ENCODE measurements at regions not wholly inside any gene's neighbourhood (a gene's known extent, or its start where the extent isn't known, plus 50 kb on each side); places are given as distances from the start of the nearest gene placed in this dataset.
"Not testable (repeated sequence)": the region's sequence is repeated elsewhere in the genome, so short reads cannot be mapped to it uniquely, and the experiment has no call there.

- not testable (repeated sequence) for DNase-seq
Measured at GRCh38 chr3:144023543-144023942, 51.9 kb downstream of the DIPK2A start.

DNA sequence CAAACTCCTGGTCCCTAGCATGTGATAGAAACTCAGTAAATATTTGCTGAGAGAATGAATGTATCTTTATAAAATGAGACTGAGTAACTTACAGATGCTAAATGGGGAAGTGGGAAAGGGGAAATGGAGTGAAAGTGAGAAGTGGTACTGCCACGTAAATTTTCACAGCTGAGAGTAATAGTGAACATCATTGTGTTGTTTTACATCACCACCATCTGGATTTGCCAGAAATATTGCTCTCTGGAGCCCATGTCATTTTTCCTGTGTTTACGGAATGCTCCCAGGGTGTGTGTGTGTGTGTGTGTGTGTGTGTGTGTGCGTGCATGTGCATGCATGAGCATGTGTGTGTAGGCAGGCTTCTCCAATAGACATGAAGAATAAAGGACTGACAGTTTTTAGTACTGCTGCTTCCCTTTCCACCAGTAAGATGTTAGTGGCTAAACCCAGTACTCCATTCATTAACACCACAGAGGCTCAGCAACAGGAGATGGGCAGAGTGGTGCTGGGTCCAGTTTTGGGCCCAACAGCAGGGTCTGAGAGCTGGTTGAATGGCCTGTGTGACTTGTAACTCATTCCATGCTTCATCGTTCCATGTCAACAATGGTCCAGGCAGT, 57.3 kb downstream of the DIPK2A start:
- DNase-seq, result no peak

- no peak for DNase-seq
Measured at GRCh38 chr3:144029769-144030168, 58.1 kb downstream of the DIPK2A start.

DNA sequence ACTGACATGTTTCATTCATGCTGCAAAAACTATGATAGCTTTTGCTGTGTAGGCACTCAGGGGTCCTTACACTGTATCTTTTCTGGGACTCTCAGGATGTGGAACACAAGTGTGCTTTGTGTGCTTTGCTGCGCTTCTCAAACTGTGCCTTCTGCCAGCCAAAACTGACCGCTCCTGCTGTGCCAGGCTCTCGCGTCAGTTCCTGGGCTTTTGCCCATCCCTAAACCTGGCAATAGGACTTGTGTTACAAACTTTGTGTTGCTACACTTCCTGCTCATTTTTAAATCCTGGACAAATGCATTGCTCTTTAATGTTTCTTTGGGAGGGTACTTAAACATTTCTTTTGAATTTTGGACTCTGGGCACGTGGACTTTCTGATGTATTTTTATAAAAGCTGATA, 60.3 kb downstream of the DIPK2A start:
- DNase-seq, result no peak

- no peak for DNase-seq
Measured at GRCh38 chr3:144032531-144033239, 61.1 kb downstream of the DIPK2A start.

- no peak for DNase-seq
Measured at GRCh38 chr3:144033240-144033589, 61.6 kb downstream of the DIPK2A start.

DNA sequence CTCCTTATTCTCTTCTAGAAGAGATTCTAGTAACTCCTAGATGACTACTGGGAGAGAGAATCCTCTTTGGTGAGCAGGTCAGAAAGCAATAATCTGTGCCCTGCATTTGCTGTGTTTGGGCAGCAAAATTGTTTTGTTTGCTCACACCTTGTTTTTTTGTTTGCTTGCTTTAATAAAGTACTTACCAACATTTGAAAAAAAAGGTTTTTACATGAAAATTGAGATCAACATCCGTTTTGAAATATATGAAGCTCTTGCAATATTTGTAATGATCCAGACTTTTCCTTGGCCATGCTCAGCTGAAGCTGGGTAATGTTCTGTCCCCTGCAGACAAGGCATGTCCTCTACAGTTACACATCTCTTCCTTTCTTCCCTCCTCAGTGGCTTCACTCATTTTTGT, 62.2 kb downstream of the DIPK2A start:
- no peak for DNase-seq

- DNase-seq, result no peak
Measured at GRCh38 chr3:144034715-144035290, 63.2 kb downstream of the DIPK2A start.

GRCh38 chr3:144036498-144036897, 64.9 kb downstream of the DIPK2A start:
- no peak for DNase-seq

- DNase-seq, result no peak
Measured at GRCh38 chr3:144039661-144040060, 68.0 kb downstream of the DIPK2A start.

DNA sequence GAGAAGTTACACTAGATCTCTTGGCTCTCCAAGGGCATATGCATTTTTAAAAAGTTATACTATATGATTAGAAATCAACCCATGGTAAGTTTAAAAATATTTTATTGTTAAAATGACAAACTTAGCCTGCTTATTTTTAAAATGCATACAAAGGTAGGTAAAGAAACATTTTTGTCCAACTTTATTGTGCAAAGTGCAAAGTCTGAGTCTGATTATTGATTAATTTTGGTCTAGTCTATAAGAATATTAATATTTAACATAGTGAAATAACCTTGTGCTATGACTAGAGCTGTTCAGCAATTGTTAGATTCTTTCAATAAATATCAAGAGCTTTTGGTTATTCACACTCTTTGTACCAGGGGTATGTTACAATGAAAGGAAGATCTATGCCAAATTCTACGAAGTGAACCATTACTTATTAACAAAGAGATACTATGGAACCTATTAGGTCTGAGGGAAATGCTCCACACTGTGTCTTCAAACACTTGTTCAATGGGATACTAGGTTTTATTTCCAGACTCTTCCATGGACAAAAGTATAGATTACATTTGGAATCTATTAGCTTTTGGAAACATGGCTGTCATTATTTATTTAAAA, 70.4 kb downstream of the DIPK2A start:
- no peak for DNase-seq

- no peak for DNase-seq
Measured at GRCh38 chr3:144045766-144046165, 74.1 kb downstream of the DIPK2A start.

GRCh38 chr3:144049374-144049773, 77.8 kb downstream of the DIPK2A start:
- DNase-seq, result no peak

DNA sequence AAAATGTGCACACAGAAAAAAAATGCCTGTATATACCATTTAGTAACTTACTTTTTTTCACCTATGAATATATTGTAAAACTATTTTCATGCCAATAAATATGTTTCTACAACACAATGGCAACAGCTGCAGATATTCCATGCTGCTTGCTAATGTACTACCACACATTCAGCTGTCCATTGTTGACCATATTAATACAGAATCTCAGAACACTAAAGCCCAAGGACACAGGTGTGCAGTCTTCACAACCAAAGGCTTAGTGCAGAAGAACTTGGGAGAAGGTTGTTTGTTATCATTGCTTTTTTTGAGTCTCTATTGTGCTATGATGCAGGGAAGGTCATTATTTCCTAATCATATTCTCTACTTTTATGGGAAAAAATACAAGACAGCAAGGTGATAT, 79.6 kb downstream of the DIPK2A start:
- no peak for DNase-seq

DNA sequence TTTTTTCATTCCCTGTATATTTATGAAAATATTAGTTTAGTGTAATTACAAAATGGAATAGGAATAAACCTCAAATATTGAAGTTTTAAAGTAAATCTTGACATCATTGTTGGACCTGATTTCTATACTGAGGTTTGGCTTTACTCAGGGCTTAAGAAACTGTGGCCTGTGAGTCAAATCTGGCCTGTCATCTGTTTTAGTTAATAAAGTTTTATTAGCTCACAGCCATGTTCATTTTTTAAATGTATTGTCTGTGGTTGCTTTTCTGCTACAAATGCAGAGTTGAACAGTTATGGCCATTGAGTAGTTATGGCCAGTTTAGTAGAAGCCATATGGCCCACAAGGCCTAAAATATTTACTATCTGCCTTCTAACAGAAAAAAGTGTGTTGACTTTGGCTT, 80.7 kb downstream of the DIPK2A start:
- DNase-seq, result no peak

- no peak for DNase-seq
Measured at GRCh38 chr3:144053121-144053520, 81.5 kb downstream of the DIPK2A start.

GRCh38 chr3:144054766-144055165, 83.1 kb downstream of the DIPK2A start:
- no peak for DNase-seq

DNA sequence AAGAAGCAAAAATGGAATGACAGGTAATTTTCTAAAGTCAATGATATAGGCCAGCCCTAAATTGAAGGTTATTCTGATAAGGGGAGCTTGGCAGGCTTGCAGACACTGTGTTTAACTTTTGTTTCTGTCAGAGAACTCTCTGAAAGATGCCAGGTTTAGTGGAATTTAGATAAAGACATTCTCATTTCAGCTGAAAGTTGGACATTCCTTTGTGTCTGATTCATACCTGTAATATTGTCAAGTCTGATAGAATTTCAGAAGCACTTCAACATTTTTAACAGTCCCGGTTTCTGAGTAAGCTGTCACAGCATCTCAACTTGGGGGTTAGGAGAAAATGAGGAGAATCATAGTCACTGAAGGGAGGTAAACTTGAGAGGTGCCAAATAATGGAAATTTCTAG, 84.0 kb downstream of the DIPK2A start:
- DNase-seq, result no peak

DNA sequence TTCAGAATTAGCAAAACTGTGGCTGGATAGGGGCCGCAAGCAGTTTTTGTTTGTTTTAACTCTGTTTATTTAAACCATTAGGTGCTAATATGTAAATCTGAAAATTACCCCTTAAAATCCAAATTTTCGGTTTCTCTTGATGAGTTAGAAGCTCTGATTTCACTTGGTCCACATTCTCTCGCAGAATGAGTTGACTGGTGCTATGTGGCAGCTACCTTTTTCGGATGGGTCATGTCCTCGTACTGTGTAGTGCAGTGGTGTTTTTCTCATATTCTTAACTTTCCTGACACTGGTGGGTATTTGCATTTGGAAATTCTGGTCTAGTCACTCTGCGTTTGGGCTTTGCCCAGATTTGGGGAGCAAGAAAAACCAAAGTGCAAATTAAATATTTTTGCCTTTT, 87.1 kb downstream of the DIPK2A start:
- no peak for DNase-seq

GRCh38 chr3:144059481-144059880, 87.9 kb downstream of the DIPK2A start:
- DNase-seq, result no peak

GRCh38 chr3:144060881-144061280, 89.3 kb downstream of the DIPK2A start:
- DNase-seq, result no peak

DNA sequence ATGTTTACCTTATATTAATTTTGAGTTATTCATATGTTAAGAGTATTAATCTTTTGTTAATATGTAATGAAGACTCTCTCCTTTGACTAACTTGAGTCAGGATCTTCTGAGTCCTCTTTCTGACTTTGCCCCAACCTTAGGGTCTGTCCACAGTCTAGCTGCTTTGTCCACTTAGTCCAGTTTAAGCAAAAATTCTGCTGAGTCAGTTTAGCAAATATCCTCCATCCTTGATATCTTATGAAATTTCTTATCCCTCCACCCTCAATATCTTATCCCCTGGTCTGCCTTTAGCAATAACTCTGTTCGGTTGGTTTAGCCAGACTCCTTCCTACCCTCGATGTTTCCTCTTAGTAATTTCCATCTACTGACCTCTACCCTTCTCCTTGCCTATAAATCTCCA, 91.7 kb downstream of the DIPK2A start:
- DNase-seq, result no peak

GRCh38 chr3:144067059-144067458, 95.4 kb downstream of the DIPK2A start:
- DNase-seq, result no peak

- no peak for DNase-seq
Measured at GRCh38 chr3:144073698-144074097, 102.1 kb downstream of the DIPK2A start.

All from SHP77 (cell line).